NCI-H748 (cell line): ENCODE measurements at regions not wholly inside any gene's neighbourhood (a gene's known extent, or its start where the extent isn't known, plus 50 kb on each side); places are given as distances from the start of the nearest gene placed in this dataset.

Source experiments
- DNase-seq: peaks from one replicate; lab custom pipeline; 2025; ENCODE audit not compliant: unreplicated experiment; lab: John Stamatoyannopoulos, UW

GRCh38 chr14:71482671-71483070 lies 449.6 kb upstream of the RGS6 start:
- no peak for DNase-seq

- no peak for DNase-seq
These were observed 449.1 kb upstream of the RGS6 start for GRCh38 chr14:71483154-71483553.

GRCh38 chr14:71485833-71486232 lies 446.4 kb upstream of the RGS6 start:
- DNase-seq = no peak

- DNase-seq = no peak
These were observed 445.9 kb upstream of the RGS6 start for GRCh38 chr14:71486279-71486678.

GRCh38 chr14:71487449-71487848 lies 444.8 kb upstream of the RGS6 start:
- DNase-seq = no peak

- DNase-seq = no peak
These were observed 444.3 kb upstream of the RGS6 start for GRCh38 chr14:71487941-71488340.

GRCh38 chr14:71488703-71489191 lies 443.5 kb upstream of the RGS6 start:
- DNase-seq = no peak

GRCh38 chr14:71489742-71490141 lies 442.5 kb upstream of the RGS6 start:
- DNase-seq = no peak

GRCh38 chr14:71491931-71492330 lies 440.3 kb upstream of the RGS6 start:
- no peak for DNase-seq

- no peak for DNase-seq
These were observed 439.9 kb upstream of the RGS6 start for GRCh38 chr14:71492346-71492745.

GRCh38 chr14:71497645-71498086 lies 434.6 kb upstream of the RGS6 start:
- peak; percentile 30 for DNase-seq

- no peak for DNase-seq
These were observed 434.0 kb upstream of the RGS6 start for GRCh38 chr14:71498212-71498611.

GRCh38 chr14:71499018-71499417 lies 433.2 kb upstream of the RGS6 start:
- no peak for DNase-seq

- no peak for DNase-seq
These were observed 424.5 kb upstream of the RGS6 start for GRCh38 chr14:71507681-71508080.

GRCh38 chr14:71508901-71509300 lies 423.3 kb upstream of the RGS6 start:
- no peak for DNase-seq

GRCh38 chr14:71511152-71511551 lies 421.1 kb upstream of the RGS6 start:
- no peak for DNase-seq

GRCh38 chr14:71514941-71515919 lies 417.0 kb upstream of the RGS6 start:
- DNase-seq = no peak

GRCh38 chr14:71521238-71522135 lies 410.7 kb upstream of the RGS6 start:
- DNase-seq = peak; percentile 5

GRCh38 chr14:71523630-71524319 lies 408.5 kb upstream of the RGS6 start:
- no peak for DNase-seq

GRCh38 chr14:71524320-71524982 lies 407.8 kb upstream of the RGS6 start:
- DNase-seq = no peak
